GM23338 (cell line): ENCODE measurements at regions not wholly inside any gene's neighbourhood (a gene's known extent, or its start where the extent isn't known, plus 50 kb on each side); places are given as distances from the start of the nearest gene placed in this dataset.

ENCODE experiments used
- ATAC-seq: fragments of 200-7000 bp; cut with Tn5 transposase; 3 replicates; pipeline ENCODE4 v1.9.1; 2020
- DNase-seq: peaks from one replicate; pipeline ENCODE4 v3.0.0-alpha.2; 2015; ENCODE audit warnings: low spot score
- H2AFZ ChIP-seq: fragments of 200-600 bp; sonication (generic); 2 replicates; pipeline ENCODE4 v1.8.0; 2016; ENCODE audit warnings: antibody characterized with exemption, mild to moderate bottlenecking, moderate library complexity
- H3F3A ChIP-seq: fragments of 200-600 bp; sonication (generic); replicated peaks from 2 replicates; pipeline ENCODE4 v1.8.0; 2017; ENCODE audit warnings: antibody characterized with exemption, mixed run types, low read depth
- H3K27ac ChIP-seq: fragments of 200-600 bp; sonication (generic); 2 replicates; pipeline ENCODE4 v1.6.1; 2016; ENCODE audit warnings: low read depth
- H3K27me3 ChIP-seq: fragments of 200-600 bp; sonication (generic); 2 replicates; pipeline ENCODE4 v1.8.0; 2016; ENCODE audit warnings: mild to moderate bottlenecking, mixed run types, moderate library complexity; ENCODE audit not compliant: insufficient read depth
- H3K36me3 ChIP-seq: fragments of 200-600 bp; sonication (generic); 2 replicates; pipeline ENCODE4 v1.8.0; 2016; ENCODE audit warnings: mild to moderate bottlenecking; ENCODE audit not compliant: insufficient read depth
- H3K4me1 ChIP-seq: fragments of 200-600 bp; sonication (generic); 2 replicates; pipeline ENCODE4 v1.8.0; 2016; ENCODE audit warnings: mild to moderate bottlenecking, moderate library complexity; ENCODE audit not compliant: insufficient read depth
- H3K4me2 ChIP-seq: fragments of 200-600 bp; sonication (generic); 2 replicates; pipeline ENCODE4 v1.7.1; 2017; ENCODE audit warnings: mixed run types
- H3K4me3 ChIP-seq: fragments of 200-600 bp; sonication (generic); 2 replicates; pipeline ENCODE4 v1.6.1; 2016; ENCODE audit warnings: mixed run types
- H3K79me2 ChIP-seq: fragments of 200-600 bp; sonication (generic); replicated peaks from 2 replicates; pipeline ENCODE4 v1.8.0; 2017; ENCODE audit warnings: mild to moderate bottlenecking; ENCODE audit not compliant: insufficient read depth
- H3K9me2 ChIP-seq: fragments of 200-600 bp; sonication (generic); 2 replicates; pipeline ENCODE4 v1.8.0; 2017; ENCODE audit not compliant: insufficient read depth
- H4K20me1 ChIP-seq: fragments of 200-600 bp; sonication (generic); replicated peaks from 2 replicates; pipeline ENCODE4 v1.8.0; 2017; ENCODE audit warnings: mild to moderate bottlenecking; ENCODE audit not compliant: insufficient read depth
- H3K27ac Mint-ChIP-seq: 2 replicates; pipeline ENCODE4 v1.8.0; 2020; ENCODE audit warnings: inconsistent platforms, mild to moderate bottlenecking, moderate library complexity, mixed read lengths
- H3K27me3 Mint-ChIP-seq: 3 replicates; pipeline ENCODE4 v1.8.0; 2022; ENCODE audit warnings: low read depth, mild to moderate bottlenecking, moderate library complexity, mixed read lengths, inconsistent platforms; ENCODE audit not compliant: insufficient read depth, poor library complexity
- H3K36me3 Mint-ChIP-seq: 3 replicates; pipeline ENCODE4 v1.8.0; 2021; ENCODE audit warnings: low read depth, mild to moderate bottlenecking, inconsistent platforms, moderate library complexity, mixed read lengths
- H3K4me1 Mint-ChIP-seq: 3 replicates; pipeline ENCODE4 v1.8.0; 2020; ENCODE audit warnings: mild to moderate bottlenecking, inconsistent platforms, mixed read lengths
- H3K4me3 Mint-ChIP-seq: 3 replicates; pipeline ENCODE4 v1.8.0; 2021; ENCODE audit warnings: moderate library complexity, mild to moderate bottlenecking, inconsistent platforms, mixed read lengths
- H3K9me3 Mint-ChIP-seq: 3 replicates; pipeline ENCODE4 v1.8.0; 2020; ENCODE audit warnings: moderate library complexity, mild to moderate bottlenecking, inconsistent platforms, mixed read lengths
- CREB1 ChIP-seq: fragments of 250-450 bp; sonication (Bioruptor Pico); IDR thresholded peaks from 2 replicates; pipeline ENCODE4 v1.5.0; 2020; ENCODE audit warnings: low read depth, mild to moderate bottlenecking, moderate library complexity
- CTCF ChIP-seq, 2 experiments: fragments of 200-600 bp in 1 of 2; sonication (generic) in 1 of 2; conservative IDR thresholded peaks; 2 replicates each; pipeline versions ENCODE4 v1.5.1 to v1.6.1; 2016 to 2017; ENCODE audit warnings: antibody characterized with exemption in 2 of 2, low read depth in 2 of 2, mild to moderate bottlenecking in 2 of 2, moderate library complexity in 1 of 2
- ETS1 ChIP-seq: IDR thresholded peaks from 2 replicates; pipeline ENCODE4 v1.6.1; 2016; ENCODE audit warnings: antibody characterized with exemption
- EZH2 ChIP-seq: fragments of 200-600 bp; sonication (generic); IDR thresholded peaks from one replicate; pipeline ENCODE4 v1.8.0; 2017; ENCODE audit warnings: antibody characterized with exemption, mild to moderate bottlenecking, low read depth; ENCODE audit not compliant: unreplicated experiment
- EZH2phosphoT487 ChIP-seq: fragments of 200-600 bp; sonication (generic); IDR thresholded peaks from one replicate; pipeline ENCODE4 v1.8.1; 2018; ENCODE audit warnings: antibody characterized with exemption; ENCODE audit not compliant: unreplicated experiment

GRCh38 chr17:77883213-77883650, 75.3 kb upstream of the TNRC6C start:
- Histone ChIP-seq H3F3A (0 out of 2 replicates have a peak, but pooled peaks cover 6% of the 10 kb centered on the region), H3K4me1 (peaks cover 9% of the 10 kb centered on the region), H3K27ac (no peak overlapping the region), H2AFZ (no peak overlapping the region), H3K4me2 (no peak overlapping the region), H3K4me3 (no peak overlapping the region), H3K79me2 (no peaks in the 10 kb centered on the region), H4K20me1 (no peaks in the 10 kb centered on the region), H3K9me2 (no peaks in the 10 kb centered on the region), H3K36me3 (no peaks in the 10 kb centered on the region), H3K27me3 (peaks cover 20% of the 10 kb centered on the region)
- no peak overlapping the region for H3K4me3 Mint-ChIP-seq
- peaks cover 31% of the 10 kb centered on the region for H3K27me3 Mint-ChIP-seq
- H3K27ac Mint-ChIP-seq: no peak overlapping the region
- ATAC-seq: no peak
- no peaks in the 10 kb centered on the region for H3K9me3 Mint-ChIP-seq
- H3K36me3 Mint-ChIP-seq: no peaks in the 10 kb centered on the region
- peaks cover 32% of the 10 kb centered on the region for H3K4me1 Mint-ChIP-seq
- DNase-seq: no peak
- TF ChIP-seq ETS1: no peak
- no peak for TF ChIP-seq EZH2
- TF ChIP-seq CREB1: no peak

DNA sequence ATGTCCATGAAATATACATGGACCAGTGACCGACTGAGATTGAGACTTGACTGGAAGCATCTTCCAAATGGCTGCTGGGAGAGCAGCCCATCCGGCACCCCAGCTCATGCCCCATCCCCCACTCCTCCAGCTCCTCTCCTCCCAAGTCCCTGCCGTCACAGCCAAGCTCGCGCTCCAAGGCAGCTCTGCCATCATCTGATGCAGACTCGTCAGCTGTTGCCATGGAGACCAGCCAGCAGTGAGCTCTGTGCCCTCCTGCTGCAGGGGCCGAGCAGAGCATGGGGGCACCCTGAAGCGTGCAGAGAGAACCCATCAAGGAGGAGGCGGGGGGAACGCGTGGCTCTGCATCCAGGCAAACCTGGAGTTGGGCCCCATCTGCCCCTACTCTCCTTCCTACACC, 74.5 kb upstream of the TNRC6C start:
- Histone ChIP-seq H3K9me2 (no peaks in the 10 kb centered on the region), H3K27ac (no peak overlapping the region), H4K20me1 (no peaks in the 10 kb centered on the region), H3K27me3 (peaks cover 20% of the 10 kb centered on the region), H3K4me1 (peaks cover 9% of the 10 kb centered on the region), H3K4me3 (no peak overlapping the region), H3F3A (0 out of 2 replicates have a peak, but pooled peaks cover 6% of the 10 kb centered on the region), H3K36me3 (no peaks in the 10 kb centered on the region), H2AFZ (no peak overlapping the region), H3K4me2 (no peak overlapping the region), H3K79me2 (no peaks in the 10 kb centered on the region)
- Mint-ChIP-seq H3K9me3 (no peaks in the 10 kb centered on the region), H3K4me3 (no peak overlapping the region), H3K36me3 (no peaks in the 10 kb centered on the region), H3K4me1 (peaks cover 34% of the 10 kb centered on the region), H3K27me3 (peaks cover 37% of the 10 kb centered on the region), H3K27ac (no peak overlapping the region)
- TF ChIP-seq CTCF (conservative IDR thresholded peaks at IDR 0.05; ENCODE audit: low read depth in 2 of 2): no peak
- TF ChIP-seq CREB1: peak; percentile 61
- DNase-seq (peak; percentile 78), ATAC-seq (peak; percentile 49)

- peaks cover 41% of the 10 kb centered on the region for H3K27me3 Mint-ChIP-seq
Observed at GRCh38 chr17:77884967-77885641, 73.4 kb upstream of the TNRC6C start.

More at GRCh38 chr17:77884967-77885641, 73.4 kb upstream of the TNRC6C start:
- Mint-ChIP-seq H3K4me1 (peaks cover 34% of the 10 kb centered on the region), H3K9me3 (no peaks in the 10 kb centered on the region), H3K27ac (no peak overlapping the region), H3K36me3 (no peaks in the 10 kb centered on the region), H3K4me3 (no peak overlapping the region)
- no peak for TF ChIP-seq EZH2phosphoT487
- Histone ChIP-seq H3F3A (0 out of 2 replicates have a peak, but pooled peaks cover 6% of the 10 kb centered on the region), H3K9me2 (no peaks in the 10 kb centered on the region), H3K36me3 (no peaks in the 10 kb centered on the region), H3K79me2 (no peaks in the 10 kb centered on the region), H3K27me3 (peaks cover 23% of the 10 kb centered on the region), H2AFZ (no peak overlapping the region), H3K4me3 (no peak overlapping the region), H4K20me1 (no peaks in the 10 kb centered on the region), H3K4me1 (peaks cover 9% of the 10 kb centered on the region), H3K4me2 (no peak overlapping the region), H3K27ac (no peak overlapping the region)
- no peak for DNase-seq
- no peak for ATAC-seq
